GM13977 (cell line): ENCODE measurements at regions not wholly inside any gene's neighbourhood (a gene's known extent, or its start where the extent isn't known, plus 50 kb on each side); places are given as distances from the start of the nearest gene placed in this dataset.

Source experiments
- DNase-seq: peaks from one replicate; pipeline ENCODE4 v3.0.0; 2012; ENCODE audit warnings: low spot score
- in situ Hi-C: fragments of 300-500 bp; cut with MboI; formaldehyde crosslinking; loops from one replicate; pipeline ENCODE4 v1.12.0; 2022; ENCODE audit warnings: low sequenced_read_pairs, low pct_unique_long_range_greater_than_20kb, mixed read lengths, inconsistent platforms; ENCODE audit not compliant: unreplicated experiment
- TF ChIP-seq, protein P1 (sequence below): IDR thresholded peaks from 2 replicates; pipeline ENCODE4 v1.5.1; 2012; ENCODE audit warnings: mild to moderate bottlenecking, control low read depth; ENCODE audit not compliant: insufficient read depth; ENCODE audit errors: extremely low read depth, missing control alignments

GRCh38 chr10:131442271-131442670, 130.8 kb upstream of the TCERG1L start:
- DNase-seq: no peak
- TF ChIP-seq, protein P1, sequence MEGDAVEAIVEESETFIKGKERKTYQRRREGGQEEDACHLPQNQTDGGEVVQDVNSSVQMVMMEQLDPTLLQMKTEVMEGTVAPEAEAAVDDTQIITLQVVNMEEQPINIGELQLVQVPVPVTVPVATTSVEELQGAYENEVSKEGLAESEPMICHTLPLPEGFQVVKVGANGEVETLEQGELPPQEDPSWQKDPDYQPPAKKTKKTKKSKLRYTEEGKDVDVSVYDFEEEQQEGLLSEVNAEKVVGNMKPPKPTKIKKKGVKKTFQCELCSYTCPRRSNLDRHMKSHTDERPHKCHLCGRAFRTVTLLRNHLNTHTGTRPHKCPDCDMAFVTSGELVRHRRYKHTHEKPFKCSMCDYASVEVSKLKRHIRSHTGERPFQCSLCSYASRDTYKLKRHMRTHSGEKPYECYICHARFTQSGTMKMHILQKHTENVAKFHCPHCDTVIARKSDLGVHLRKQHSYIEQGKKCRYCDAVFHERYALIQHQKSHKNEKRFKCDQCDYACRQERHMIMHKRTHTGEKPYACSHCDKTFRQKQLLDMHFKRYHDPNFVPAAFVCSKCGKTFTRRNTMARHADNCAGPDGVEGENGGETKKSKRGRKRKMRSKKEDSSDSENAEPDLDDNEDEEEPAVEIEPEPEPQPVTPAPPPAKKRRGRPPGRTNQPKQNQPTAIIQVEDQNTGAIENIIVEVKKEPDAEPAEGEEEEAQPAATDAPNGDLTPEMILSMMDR: no peak
- in situ Hi-C loops: no loop called here

DNA sequence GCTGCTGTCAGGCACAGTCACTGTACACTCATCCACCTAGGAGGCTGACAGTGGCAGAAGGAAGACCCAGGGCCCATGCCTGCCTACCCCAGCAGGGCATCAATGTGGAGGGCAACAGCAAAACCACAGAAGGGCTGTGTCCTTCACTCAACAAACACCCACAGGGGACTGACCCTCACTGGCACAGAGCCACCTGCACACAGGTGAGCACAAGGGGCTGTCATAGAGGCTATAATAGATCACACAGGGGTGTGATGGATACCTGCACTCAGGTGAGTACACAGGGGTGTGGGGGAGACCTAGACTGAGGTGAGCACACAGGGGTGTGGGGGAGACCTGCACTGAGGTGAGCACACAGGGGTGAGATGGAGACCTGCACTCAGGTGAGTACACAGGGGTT, 132.8 kb upstream of the TCERG1L start:
- no peak for DNase-seq
- TF ChIP-seq, protein P1: no peak
- in situ Hi-C loops: no loop called here

DNA sequence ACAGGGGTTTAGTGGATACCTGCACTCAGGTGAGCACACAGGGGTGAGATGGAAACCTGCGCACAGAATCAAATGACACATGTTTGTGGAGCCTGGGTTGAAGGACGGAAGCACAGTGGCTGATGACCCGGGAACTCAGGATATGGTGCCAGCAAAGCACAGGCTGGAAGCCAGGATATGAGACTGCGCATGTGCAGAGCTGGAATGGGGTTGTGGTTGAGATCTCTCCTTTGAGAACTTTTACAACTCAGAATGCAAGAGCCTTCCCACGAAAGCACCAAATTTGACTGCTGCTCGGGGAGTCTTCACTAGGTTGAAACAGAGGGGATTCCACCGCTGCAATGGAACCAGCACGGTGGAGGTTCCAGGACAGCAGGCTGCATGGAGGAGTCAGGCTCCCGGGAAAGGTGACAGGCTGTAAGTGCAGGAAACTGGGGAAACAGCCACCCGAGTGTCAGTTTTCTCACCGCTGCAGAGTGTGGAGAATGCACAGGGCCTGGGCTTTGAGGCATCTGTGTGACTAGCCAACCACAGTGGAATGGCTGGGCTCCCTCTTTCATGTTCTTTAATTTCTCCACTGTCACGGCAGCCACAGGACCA, 133.4 kb upstream of the TCERG1L start:
- in situ Hi-C loops: no loop called here
- TF ChIP-seq, protein P1: no peak
- no peak for DNase-seq

GRCh38 chr10:131445623-131446022, 134.1 kb upstream of the TCERG1L start:
- no peak for DNase-seq
- TF ChIP-seq, protein P1: no peak
- in situ Hi-C loops: no loop called here

DNA sequence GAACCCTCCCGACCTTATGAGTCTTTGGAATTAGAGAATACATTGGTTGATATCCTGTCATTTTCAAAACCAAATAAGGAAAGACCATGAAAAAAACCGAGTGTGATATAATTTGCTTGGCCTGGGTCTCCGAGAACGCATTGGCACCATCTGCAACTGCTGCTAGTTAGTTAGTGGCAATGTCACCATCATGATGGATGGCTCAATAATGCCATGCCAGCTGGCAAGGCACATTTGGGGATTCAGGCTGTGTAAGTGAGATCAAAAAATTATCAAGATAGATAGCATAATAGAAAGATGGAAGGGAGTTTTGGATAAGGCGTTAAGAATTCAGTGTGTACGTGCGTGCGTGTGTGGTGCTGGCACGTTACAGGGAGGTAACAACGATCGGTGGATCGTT, 134.7 kb upstream of the TCERG1L start:
- no peak for DNase-seq
- in situ Hi-C loops: no loop called here

GRCh38 chr10:131448171-131448570, 136.7 kb upstream of the TCERG1L start:
- TF ChIP-seq, protein P1: no peak
- in situ Hi-C loops: no loop called here
- no peak for DNase-seq

More for the DNA sequence above, 134.7 kb upstream of the TCERG1L start:
- TF ChIP-seq, protein P1: no peak

GRCh38 chr10:131448883-131449282, 137.4 kb upstream of the TCERG1L start:
- in situ Hi-C loops: no loop called here
- TF ChIP-seq, protein P1: no peak
- DNase-seq: no peak
